ENCODE measurements at regions not wholly inside any gene's neighbourhood (a gene's known extent, or its start where the extent isn't known, plus 50 kb on each side); places are given as distances from the start of the nearest gene placed in this dataset.

DNA sequence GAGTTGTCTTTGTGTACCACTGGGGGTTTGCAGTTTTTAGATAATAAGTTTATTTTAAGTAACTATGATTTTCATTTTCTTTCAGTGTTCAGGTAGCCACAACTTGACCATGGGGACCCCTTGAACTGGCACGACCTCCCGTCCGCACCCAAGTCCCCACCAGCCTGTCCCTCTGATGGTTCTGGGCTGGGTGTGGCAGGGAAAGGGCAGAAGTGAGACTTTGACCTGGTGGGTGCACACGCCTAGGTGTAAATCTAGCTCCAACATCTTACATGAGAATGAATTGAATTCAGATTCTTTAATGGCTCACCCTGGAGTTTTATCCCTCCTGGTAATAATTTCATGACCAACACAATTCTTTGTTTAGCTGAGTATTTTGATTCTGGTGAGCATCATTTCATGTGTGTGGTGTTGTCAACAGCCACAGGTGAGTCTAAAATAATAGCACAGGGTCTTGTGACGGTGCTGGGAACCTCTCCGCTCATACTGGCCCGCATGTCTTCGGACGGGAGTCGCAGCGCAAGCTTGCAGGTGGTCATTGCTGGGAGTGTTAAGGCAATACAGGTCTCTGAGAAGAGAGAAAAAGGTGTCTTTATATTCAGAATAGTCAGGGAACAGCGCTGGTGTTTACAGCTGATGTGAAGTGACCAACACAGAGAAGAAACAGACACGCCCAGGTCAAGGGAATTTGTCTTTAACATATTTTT lies 50.8 kb upstream of the POFUT2 start:
- DNase-seq (ENCODE audit: low read depth in 2 of 2) = no peak
- no peak overlapping the region for H3K4me3 ChIP-seq (replicated peaks in 1 of 2; ENCODE audit: low read depth in 2 of 2, low read length in 2 of 2)
- TF ChIP-seq, protein P1, sequence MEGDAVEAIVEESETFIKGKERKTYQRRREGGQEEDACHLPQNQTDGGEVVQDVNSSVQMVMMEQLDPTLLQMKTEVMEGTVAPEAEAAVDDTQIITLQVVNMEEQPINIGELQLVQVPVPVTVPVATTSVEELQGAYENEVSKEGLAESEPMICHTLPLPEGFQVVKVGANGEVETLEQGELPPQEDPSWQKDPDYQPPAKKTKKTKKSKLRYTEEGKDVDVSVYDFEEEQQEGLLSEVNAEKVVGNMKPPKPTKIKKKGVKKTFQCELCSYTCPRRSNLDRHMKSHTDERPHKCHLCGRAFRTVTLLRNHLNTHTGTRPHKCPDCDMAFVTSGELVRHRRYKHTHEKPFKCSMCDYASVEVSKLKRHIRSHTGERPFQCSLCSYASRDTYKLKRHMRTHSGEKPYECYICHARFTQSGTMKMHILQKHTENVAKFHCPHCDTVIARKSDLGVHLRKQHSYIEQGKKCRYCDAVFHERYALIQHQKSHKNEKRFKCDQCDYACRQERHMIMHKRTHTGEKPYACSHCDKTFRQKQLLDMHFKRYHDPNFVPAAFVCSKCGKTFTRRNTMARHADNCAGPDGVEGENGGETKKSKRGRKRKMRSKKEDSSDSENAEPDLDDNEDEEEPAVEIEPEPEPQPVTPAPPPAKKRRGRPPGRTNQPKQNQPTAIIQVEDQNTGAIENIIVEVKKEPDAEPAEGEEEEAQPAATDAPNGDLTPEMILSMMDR (IDR thresholded peaks at IDR 0.05; ENCODE audit: low read depth, low read length) = no peak

DNA sequence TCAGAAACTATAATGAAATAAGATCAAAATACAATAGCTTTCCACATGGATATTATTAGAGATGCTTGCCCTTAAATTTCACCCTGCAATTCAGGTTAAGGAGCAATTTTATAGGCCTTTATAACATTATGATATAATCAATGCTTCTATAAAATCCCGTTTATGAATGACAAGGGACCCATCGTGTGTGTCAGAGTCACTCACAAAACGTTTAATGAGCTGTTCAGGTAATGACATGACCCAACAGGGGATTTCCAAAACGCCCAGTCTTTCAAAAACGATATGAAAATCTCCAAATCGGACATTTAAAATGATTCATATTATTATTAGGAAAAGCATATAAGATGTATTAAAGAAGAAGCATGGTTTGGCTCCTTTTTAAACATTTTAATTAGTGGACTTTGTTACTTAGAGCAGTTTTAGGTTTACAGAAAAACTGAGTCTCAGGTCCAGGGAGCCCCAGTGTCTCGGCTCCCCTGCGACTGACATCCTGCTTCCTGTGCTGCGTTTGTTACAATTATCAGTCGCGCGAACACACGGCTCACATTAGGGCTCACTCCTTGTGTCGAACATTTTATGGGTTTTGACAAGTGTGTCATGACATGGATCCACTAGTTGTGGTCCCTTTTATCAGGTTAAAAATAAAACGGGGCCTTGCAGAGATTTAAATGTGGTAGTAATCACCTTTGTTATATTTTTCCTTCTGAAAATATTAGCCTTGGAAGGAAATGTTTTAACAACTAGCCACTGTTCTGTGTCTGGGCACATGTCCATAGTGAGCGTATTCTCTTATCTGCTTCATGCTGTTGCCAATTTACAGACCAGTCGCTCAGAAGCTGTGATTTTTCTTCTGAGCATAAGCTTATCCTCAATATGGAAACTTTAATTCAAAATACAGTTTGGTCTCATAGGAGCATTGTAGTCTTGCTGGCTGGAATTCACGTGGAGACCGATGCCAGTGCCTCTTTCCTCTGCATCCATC lies 52.0 kb upstream of the POFUT2 start:
- TF ChIP-seq, protein P1 (IDR thresholded peaks at IDR 0.05; ENCODE audit: low read depth, low read length) = no peak
- H3K4me3 ChIP-seq (replicated peaks in 1 of 2; ENCODE audit: low read depth in 2 of 2, low read length in 2 of 2) = no peak overlapping the region
- peak in 1 of 2 donors; percentile 75 for DNase-seq (ENCODE audit: low read depth in 2 of 2)

GRCh38 chr21:45340515-45340914 lies 52.8 kb upstream of the POFUT2 start:
- TF ChIP-seq, protein P1 (IDR thresholded peaks at IDR 0.05; ENCODE audit: low read depth, low read length) = no peak
- no peak for DNase-seq (ENCODE audit: low read depth in 2 of 2)
- H3K4me3 ChIP-seq (replicated peaks in 1 of 2; ENCODE audit: low read depth in 2 of 2, low read length in 2 of 2) = no peak overlapping the region

GRCh38 chr21:45341261-45341660 lies 53.6 kb upstream of the POFUT2 start:
- DNase-seq (ENCODE audit: low read depth in 2 of 2) = no peak
- TF ChIP-seq, protein P1 (IDR thresholded peaks at IDR 0.05; ENCODE audit: low read depth, low read length) = no peak
- no peak overlapping the region for H3K4me3 ChIP-seq (replicated peaks in 1 of 2; ENCODE audit: low read depth in 2 of 2, low read length in 2 of 2)

DNA sequence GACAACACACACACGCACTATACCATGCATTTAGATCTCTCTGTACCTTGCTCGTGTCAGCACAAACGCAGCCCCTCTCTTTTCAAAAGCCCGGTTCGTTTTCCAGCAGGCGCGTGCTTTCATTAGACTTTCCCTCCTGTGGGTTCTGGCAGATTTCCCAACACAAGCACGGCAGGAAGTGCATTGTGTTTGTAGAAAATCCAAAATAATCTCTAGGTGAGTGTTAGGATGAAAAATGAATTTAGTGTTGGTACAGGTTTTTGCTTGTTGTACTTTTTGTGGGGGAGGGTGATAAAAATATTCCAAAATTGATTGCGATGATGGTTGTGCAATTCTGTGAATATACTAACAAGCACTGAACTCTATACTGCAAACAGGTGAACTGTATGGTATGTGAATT lies 54.1 kb upstream of the POFUT2 start:
- TF ChIP-seq, protein P1 (IDR thresholded peaks at IDR 0.05; ENCODE audit: low read depth, low read length) = no peak

DNA sequence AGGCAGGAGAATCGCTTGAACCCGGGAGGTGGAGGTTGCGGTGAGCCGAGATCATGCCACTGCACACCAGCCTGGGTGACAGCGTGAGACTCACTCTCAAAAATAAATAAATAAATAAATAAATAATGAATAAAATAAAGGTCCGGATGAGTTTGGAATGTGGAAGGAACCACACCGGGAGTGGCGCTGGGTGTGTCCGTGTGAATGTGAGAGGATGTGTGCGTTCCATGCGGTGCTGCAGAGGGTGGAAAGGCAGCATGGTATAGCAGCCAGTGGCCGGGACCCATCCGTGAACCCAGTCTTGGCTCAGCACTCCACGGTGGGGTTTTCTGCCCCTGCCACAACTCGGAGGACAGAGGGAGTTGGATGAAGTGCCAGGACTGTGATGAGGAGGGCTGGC lies 56.2 kb upstream of the POFUT2 start:
- no peak for DNase-seq (ENCODE audit: low read depth in 2 of 2)
- TF ChIP-seq, protein P1 (IDR thresholded peaks at IDR 0.05; ENCODE audit: low read depth, low read length) = no peak
- no peak overlapping the region for H3K4me3 ChIP-seq (replicated peaks in 1 of 2; ENCODE audit: low read depth in 2 of 2, low read length in 2 of 2)

More for the DNA sequence above, 54.1 kb upstream of the POFUT2 start:
- H3K4me3 ChIP-seq (replicated peaks in 1 of 2; ENCODE audit: low read depth in 2 of 2, low read length in 2 of 2) = no peak overlapping the region
- peak; percentile 40 to 52 for DNase-seq (ENCODE audit: low read depth in 2 of 2)

All from cardiac fibroblast (primary cell).